ENCODE measurements at regions not wholly inside any gene's neighbourhood (a gene's known extent, or its start where the extent isn't known, plus 50 kb on each side); places are given as distances from the start of the nearest gene placed in this dataset.

DNA sequence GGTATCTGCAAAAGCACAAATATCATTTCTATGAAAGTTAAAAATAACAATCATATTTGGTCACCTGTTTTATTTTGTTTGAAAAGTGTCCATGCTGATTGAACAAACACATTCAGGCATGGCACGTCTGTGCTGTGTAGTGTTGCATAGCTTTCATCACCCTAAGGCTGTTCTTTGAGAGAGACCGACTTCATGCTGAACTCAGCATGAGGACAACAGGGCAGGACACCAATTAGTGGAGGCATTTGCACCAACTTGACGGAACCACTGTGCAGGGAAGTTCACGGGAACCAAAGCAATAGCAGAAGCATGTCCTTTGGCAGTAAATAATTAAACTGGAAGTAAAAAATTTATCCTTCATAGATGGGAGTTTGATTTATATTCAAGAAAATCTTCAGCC is 158.4 kb upstream of the SLC7A11 start:
- TF ChIP-seq EZH2 (IDR thresholded peaks at IDR 0.05; ENCODE audit: insufficient read depth, poor library complexity, severe bottlenecking) (no peak), EZH2phosphoT487 (IDR thresholded peaks at IDR 0.05; ENCODE audit: insufficient read depth, low read depth) (no peak)

All from GM23248 (cell line).